CD4-positive, alpha-beta memory T cell (primary cell): ENCODE measurements at regions not wholly inside any gene's neighbourhood (a gene's known extent, or its start where the extent isn't known, plus 50 kb on each side); places are given as distances from the start of the nearest gene placed in this dataset.

ENCODE experiments used
- CTCF ChIA-PET: fragments of 350-600 bp; sonication (Branson Sonifier 250); formaldehyde crosslinking; loops from one replicate; lab custom pipeline; 2021; ENCODE audit warnings: inconsistent platforms; ENCODE audit not compliant: partially characterized antibody; lab: Charles Lee
- POLR2A ChIA-PET: fragments of 350-600 bp; sonication (Branson Sonifier 250); formaldehyde crosslinking; loops from one replicate; lab custom pipeline; 2021; ENCODE audit not compliant: partially characterized antibody; lab: Charles Lee
- DNase-seq, 5 donors: peaks; one replicate each; pipeline versions ENCODE4 v3.0.0 to v3.0.0-alpha.2; 2020 to 2022; ENCODE audit warnings: mixed read lengths in 1 of 5
- H3K27ac ChIP-seq: one replicate; pipeline ENCODE4 v1.7.0; 2013; ENCODE audit warnings: low read depth, low read length
- H3K27me3 ChIP-seq: 2 replicates; pipeline ENCODE4 v1.7.0; 2013; ENCODE audit warnings: mild to moderate bottlenecking, low read length, moderate library complexity; ENCODE audit not compliant: insufficient read depth
- H3K36me3 ChIP-seq: 2 replicates; pipeline ENCODE4 v1.7.0; 2013; ENCODE audit warnings: mild to moderate bottlenecking, low read length, moderate library complexity; ENCODE audit not compliant: insufficient read depth
- H3K4me1 ChIP-seq: 2 replicates; pipeline ENCODE4 v1.7.0; 2013; ENCODE audit warnings: mild to moderate bottlenecking, low read length, moderate library complexity; ENCODE audit not compliant: insufficient read depth
- H3K4me3 ChIP-seq, 2 donors: one replicate each; pipeline ENCODE4 v1.7.0; 2013; ENCODE audit warnings: low read length in 2 of 2, mild to moderate bottlenecking in 1 of 2
- H3K9me3 ChIP-seq, 2 donors: one replicate each; pipeline ENCODE4 v1.7.0; 2013; ENCODE audit warnings: low read length in 2 of 2, control low read depth in 1 of 2; ENCODE audit not compliant: control insufficient read depth in 1 of 2
- H3K27ac Mint-ChIP-seq, 7 donors: one replicate each; pipeline ENCODE4 v1.8.0; 2020 to 2021; ENCODE audit warnings: mixed read lengths in 7 of 7, mild to moderate bottlenecking in 6 of 7, inconsistent platforms in 3 of 7, moderate library complexity in 3 of 7
- H3K27me3 Mint-ChIP-seq, 2 donors: one replicate each; pipeline ENCODE4 v1.8.0; 2020 to 2021; ENCODE audit warnings: mixed read lengths in 2 of 2
- H3K36me3 Mint-ChIP-seq, 2 donors: one replicate each; pipeline ENCODE4 v1.8.0; 2020 to 2021; ENCODE audit warnings: mixed read lengths in 2 of 2, inconsistent platforms in 1 of 2, mild to moderate bottlenecking in 1 of 2
- H3K4me1 Mint-ChIP-seq, 4 donors: one replicate each; pipeline ENCODE4 v1.8.0; 2020 to 2021; ENCODE audit warnings: mixed read lengths in 4 of 4, mild to moderate bottlenecking in 1 of 4
- H3K4me3 Mint-ChIP-seq, 8 donors: one replicate each; pipeline ENCODE4 v1.8.0; 2020 to 2021; ENCODE audit warnings: mixed read lengths in 8 of 8, mild to moderate bottlenecking in 7 of 8, moderate library complexity in 6 of 8, inconsistent platforms in 3 of 8
- H3K9me3 Mint-ChIP-seq, 8 donors: one replicate each; pipeline ENCODE4 v1.8.0; 2020 to 2021; ENCODE audit warnings: mixed read lengths in 8 of 8, mild to moderate bottlenecking in 5 of 8, inconsistent platforms in 3 of 8, moderate library complexity in 1 of 8
- intact Hi-C: fragments of 100-400 bp; cut with micrococcal nuclease; formaldehyde crosslinking; loops from one replicate; pipeline ENCODE4 v1.15.1; 2023

DNA sequence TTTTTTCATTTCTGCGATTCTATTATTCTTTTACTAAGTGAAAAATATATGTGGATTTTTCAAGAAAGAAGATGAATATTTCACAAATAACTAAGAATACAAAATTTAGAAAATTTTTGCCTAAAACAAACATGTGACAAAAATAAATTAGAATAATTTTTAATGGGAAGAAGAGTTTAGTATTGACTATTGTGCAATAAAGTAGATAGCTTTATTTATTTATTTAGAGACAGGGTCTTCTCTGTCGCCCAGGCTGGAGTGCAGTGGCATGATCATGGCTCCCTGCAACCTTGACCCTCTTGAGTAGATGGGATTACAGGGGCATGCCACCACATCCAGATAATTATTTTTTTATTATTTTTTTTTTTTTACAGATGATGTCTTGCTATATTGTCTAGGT is 95.3 kb upstream of the PAQR3 start:
- DNase-seq, result no peak
- CTCF ChIA-PET, result no interaction called here

DNA sequence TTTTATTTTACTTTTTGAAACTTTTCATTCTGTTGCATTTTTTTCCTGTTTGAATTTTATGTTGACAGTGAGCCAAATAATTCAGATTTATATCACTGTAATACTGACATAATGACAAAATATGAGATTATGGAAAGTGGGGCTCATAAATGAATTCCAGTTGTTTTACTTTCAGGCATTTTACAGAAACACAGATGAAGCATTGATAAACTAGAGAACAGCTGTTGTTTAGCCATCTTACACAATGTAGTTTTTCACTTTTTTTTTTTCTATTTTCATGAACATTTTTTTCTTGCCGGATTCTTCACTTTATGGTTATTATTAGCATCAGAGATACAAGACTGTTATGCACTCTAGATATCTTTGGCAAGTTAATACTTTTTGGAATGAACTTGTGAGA is 91.7 kb upstream of the PAQR3 start:
- Histone ChIP-seq H3K4me3 (no peak overlapping the region), H3K27ac (no peak overlapping the region), H3K36me3 (no peaks in the 10 kb centered on the region), H3K9me3 (no peaks in the 10 kb centered on the region), H3K4me1 (no peaks in the 10 kb centered on the region), H3K27me3 (no peaks in the 10 kb centered on the region)
- Mint-ChIP-seq H3K27me3 (peaks cover 2 to 3% of the 10 kb centered on the region in 2 donors), H3K4me1 (no peaks in the 10 kb centered on the region), H3K36me3 (no peaks in the 10 kb centered on the region), H3K4me3 (no peak overlapping the region), H3K27ac (no peak overlapping the region), H3K9me3 (no peaks in the 10 kb centered on the region)
- intact Hi-C loops, result no loop called here
- ChIA-PET POLR2A (no interaction called here), CTCF (no interaction called here)
- no peak for DNase-seq

More for the DNA sequence above, 95.3 kb upstream of the PAQR3 start:
- peaks cover 2 to 3% of the 10 kb centered on the region in 2 donors for H3K27me3 Mint-ChIP-seq
- no peaks in the 10 kb centered on the region for H3K9me3 Mint-ChIP-seq
- POLR2A ChIA-PET, result no interaction called here
- no peaks in the 10 kb centered on the region for H3K4me1 Mint-ChIP-seq
- intact Hi-C loops, result no loop called here
- no peaks in the 10 kb centered on the region for H3K36me3 Mint-ChIP-seq
- Histone ChIP-seq H3K4me1 (no peaks in the 10 kb centered on the region), H3K36me3 (no peaks in the 10 kb centered on the region), H3K9me3 (no peaks in the 10 kb centered on the region), H3K4me3 (no peak overlapping the region), H3K27ac (no peak overlapping the region), H3K27me3 (no peaks in the 10 kb centered on the region)
- no peak overlapping the region for H3K4me3 Mint-ChIP-seq
- H3K27ac Mint-ChIP-seq, result no peak overlapping the region

DNA sequence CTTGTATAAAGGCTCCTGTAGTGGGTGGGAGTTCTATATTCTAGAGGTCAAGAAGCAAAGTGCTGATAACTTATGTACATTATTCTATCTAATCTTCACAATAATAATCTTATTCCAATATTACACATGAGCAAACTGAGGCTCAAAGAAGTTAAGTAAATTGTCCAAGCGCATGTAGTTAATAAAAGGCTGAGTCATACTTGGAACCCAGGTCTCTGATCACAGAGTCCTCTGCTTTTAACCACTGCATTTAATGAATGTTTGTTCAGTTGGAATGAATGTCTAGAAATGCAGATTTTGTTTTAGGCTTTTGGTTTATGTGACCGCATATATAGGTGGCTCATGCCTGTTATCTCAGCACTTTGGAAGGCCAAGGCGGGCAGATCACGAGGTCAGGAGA is 88.4 kb upstream of the PAQR3 start:
- H3K36me3 ChIP-seq, result no peaks in the 10 kb centered on the region
- CTCF ChIA-PET, result no interaction called here
- Mint-ChIP-seq H3K27ac (no peak overlapping the region), H3K27me3 (peaks cover 0 to 1% of the 10 kb centered on the region in 2 donors), H3K4me1 (no peaks in the 10 kb centered on the region), H3K36me3 (no peaks in the 10 kb centered on the region), H3K9me3 (no peaks in the 10 kb centered on the region), H3K4me3 (no peak overlapping the region)
- H3K9me3 ChIP-seq, result no peaks in the 10 kb centered on the region
- intact Hi-C loops, result no loop called here
- no peak overlapping the region for H3K27ac ChIP-seq
- POLR2A ChIA-PET, result no interaction called here
- H3K4me1 ChIP-seq, result no peaks in the 10 kb centered on the region
- H3K27me3 ChIP-seq, result no peaks in the 10 kb centered on the region
- no peak overlapping the region for H3K4me3 ChIP-seq
- no peak for DNase-seq

DNA sequence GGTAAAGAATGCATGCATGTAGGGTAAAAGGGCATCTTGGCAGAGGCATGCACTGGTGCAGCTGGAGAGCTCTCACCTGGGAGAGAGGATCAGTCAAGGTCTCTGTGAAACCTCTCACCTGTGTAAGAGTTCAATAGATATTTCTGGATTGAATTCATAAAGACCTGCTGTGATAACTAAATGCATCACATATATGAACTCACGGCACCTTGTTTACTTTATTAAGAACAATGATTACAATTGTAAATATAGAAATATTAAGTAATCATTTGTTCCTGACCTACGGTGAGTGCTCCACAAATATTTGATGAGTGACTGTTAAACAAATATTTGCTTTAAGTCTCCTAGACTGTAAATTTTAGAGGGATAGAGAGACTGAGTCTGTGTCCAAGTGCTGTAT is 85.9 kb upstream of the PAQR3 start:
- no peak overlapping the region for H3K27ac Mint-ChIP-seq
- ChIA-PET CTCF (no interaction called here), POLR2A (no interaction called here)
- no peaks in the 10 kb centered on the region for H3K36me3 ChIP-seq
- no peaks in the 10 kb centered on the region for H3K36me3 Mint-ChIP-seq
- no peak overlapping the region for H3K4me3 ChIP-seq
- peaks cover 0 to 1% of the 10 kb centered on the region in 2 donors for H3K27me3 Mint-ChIP-seq
- H3K4me1 ChIP-seq, result no peaks in the 10 kb centered on the region
- DNase-seq, result no peak
- H3K27me3 ChIP-seq, result no peaks in the 10 kb centered on the region
- H3K9me3 ChIP-seq, result no peaks in the 10 kb centered on the region
- H3K4me3 Mint-ChIP-seq, result no peak overlapping the region
- H3K27ac ChIP-seq, result no peak overlapping the region
- peaks cover 0 to 2% (median 0%) of the 10 kb centered on the region in 8 donors for H3K9me3 Mint-ChIP-seq
- no peaks in the 10 kb centered on the region for H3K4me1 Mint-ChIP-seq
- intact Hi-C loops, result no loop called here

DNA sequence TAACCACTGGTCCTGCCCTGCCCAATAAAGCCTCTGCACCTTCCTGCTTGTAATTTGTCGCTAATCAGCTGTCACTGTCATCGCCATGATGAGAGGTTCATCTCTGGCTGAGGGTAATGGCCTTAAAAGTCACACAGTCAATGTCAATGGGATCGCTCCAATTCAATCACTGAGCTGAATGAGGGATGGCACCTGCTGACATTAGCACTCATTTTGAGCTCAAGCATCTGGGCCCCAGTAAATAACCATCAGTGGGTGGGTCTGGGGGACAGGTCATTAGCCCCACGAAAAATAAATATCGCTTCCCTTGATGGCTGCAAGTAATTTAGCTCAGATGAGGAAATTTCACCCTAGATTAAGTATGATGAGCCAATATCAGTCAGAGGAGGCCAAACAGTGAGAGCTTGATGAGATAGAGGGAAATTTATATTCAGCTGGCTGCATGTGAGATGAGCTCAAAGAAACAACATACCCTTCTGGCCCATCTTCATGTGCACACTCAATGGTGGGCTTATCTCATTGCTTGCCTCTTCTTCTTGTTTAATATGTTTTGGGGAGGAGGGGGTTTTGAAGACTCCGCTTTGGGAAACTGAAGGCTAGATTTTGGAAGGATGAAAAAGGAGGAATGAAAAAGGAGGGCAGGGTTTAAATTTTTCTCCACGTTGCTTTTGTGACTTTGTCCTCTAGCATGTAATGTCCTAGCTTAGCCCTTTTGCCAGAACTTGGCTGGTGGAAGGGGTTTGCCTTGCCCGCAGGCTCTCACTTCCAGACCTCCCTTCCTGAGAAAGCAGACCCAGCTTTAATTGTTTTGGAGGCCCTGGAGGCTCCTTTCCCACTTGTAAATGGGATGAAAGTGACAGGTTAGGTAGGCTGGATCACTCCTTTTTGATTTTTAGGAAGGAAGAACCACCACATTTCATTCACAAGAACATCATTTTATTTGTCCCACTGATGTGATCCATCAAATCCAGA is 84.8 kb upstream of the PAQR3 start:
- Histone ChIP-seq H3K27me3 (no peaks in the 10 kb centered on the region), H3K4me3 (no peak overlapping the region), H3K36me3 (no peaks in the 10 kb centered on the region), H3K4me1 (no peaks in the 10 kb centered on the region), H3K27ac (no peak overlapping the region), H3K9me3 (no peaks in the 10 kb centered on the region)
- ChIA-PET CTCF (no interaction called here), POLR2A (no interaction called here)
- no peaks in the 10 kb centered on the region for H3K36me3 Mint-ChIP-seq
- no peaks in the 10 kb centered on the region for H3K4me1 Mint-ChIP-seq
- peaks cover 0 to 2% of the 10 kb centered on the region in 2 donors for H3K27me3 Mint-ChIP-seq
- DNase-seq, result no peak
- no peak overlapping the region for H3K27ac Mint-ChIP-seq
- intact Hi-C loops, result no loop called here
- peaks cover 0 to 2% (median under 1%) of the 10 kb centered on the region in 8 donors for H3K9me3 Mint-ChIP-seq
- no peak overlapping the region for H3K4me3 Mint-ChIP-seq

DNA sequence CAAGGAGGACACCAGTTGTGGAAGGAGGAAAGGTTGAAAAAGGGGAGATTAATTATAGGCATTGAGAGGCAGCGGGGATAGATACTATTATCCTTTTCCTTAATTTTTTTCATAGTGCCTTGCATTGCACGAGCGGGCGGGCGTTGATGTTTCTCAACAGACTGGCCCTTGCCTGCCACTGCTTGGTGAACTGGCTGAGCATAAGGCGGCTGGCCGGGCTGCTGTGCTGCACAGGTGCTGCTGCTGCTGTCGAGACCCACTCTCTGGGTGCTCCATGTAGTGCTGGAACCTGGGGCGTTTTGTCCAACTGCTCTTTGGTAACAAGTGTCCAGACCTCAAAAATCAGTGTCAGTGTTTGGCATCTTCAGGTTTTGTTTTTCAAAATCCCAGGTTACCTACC is 83.3 kb upstream of the PAQR3 start:
- POLR2A ChIA-PET, result no interaction called here

DNA sequence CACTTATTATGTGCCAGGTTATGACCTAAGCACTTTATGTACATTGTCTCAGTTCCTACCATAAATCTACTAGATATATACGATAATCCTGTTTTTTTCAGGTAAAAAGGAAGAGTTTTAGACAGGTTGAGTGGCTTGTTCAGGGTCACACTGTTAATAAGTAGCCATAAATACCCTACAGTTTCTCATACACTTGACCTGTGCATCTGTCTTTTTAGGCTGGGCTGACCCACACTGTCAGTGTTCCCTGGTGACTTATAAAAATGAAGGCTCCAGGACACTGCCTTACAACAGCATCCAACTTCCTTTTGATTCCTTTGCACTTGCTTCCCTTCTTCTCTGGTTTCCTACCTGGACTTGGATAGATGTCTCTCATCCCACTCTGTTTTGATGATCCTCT is 78.2 kb upstream of the PAQR3 start:
- peaks cover 1 to 2% of the 10 kb centered on the region in 2 donors for H3K27me3 Mint-ChIP-seq
- no peaks in the 10 kb centered on the region for H3K4me1 Mint-ChIP-seq
- CTCF ChIA-PET, result no interaction called here
- no peaks in the 10 kb centered on the region for H3K9me3 ChIP-seq
- H3K36me3 Mint-ChIP-seq, result no peaks in the 10 kb centered on the region
- H3K4me3 Mint-ChIP-seq, result no peak overlapping the region
- POLR2A ChIA-PET, result no interaction called here
- intact Hi-C loops, result no loop called here
- H3K9me3 Mint-ChIP-seq, result peaks cover 0 to 7% (median 2%) of the 10 kb centered on the region in 8 donors
- H3K4me3 ChIP-seq, result no peak overlapping the region
- H3K4me1 ChIP-seq, result no peaks in the 10 kb centered on the region
- H3K27ac Mint-ChIP-seq, result no peak overlapping the region
- DNase-seq, result no peak
- H3K36me3 ChIP-seq, result no peaks in the 10 kb centered on the region
- H3K27me3 ChIP-seq, result no peaks in the 10 kb centered on the region
- H3K27ac ChIP-seq, result no peak overlapping the region

More for the DNA sequence above, 83.3 kb upstream of the PAQR3 start:
- intact Hi-C loops, result no loop called here
- no peaks in the 10 kb centered on the region for H3K4me1 ChIP-seq
- no peaks in the 10 kb centered on the region for H3K36me3 ChIP-seq
- H3K9me3 ChIP-seq, result no peaks in the 10 kb centered on the region
- H3K4me3 Mint-ChIP-seq, result no peak overlapping the region
- no peaks in the 10 kb centered on the region for H3K36me3 Mint-ChIP-seq
- no peak overlapping the region for H3K27ac Mint-ChIP-seq
- H3K27ac ChIP-seq, result no peak overlapping the region
- no peak for DNase-seq
- H3K27me3 Mint-ChIP-seq, result peaks cover 1 to 3% of the 10 kb centered on the region in 2 donors
- H3K9me3 Mint-ChIP-seq, result peaks cover 0 to 6% (median 2%) of the 10 kb centered on the region in 8 donors
- no peak overlapping the region for H3K4me3 ChIP-seq
- H3K4me1 Mint-ChIP-seq, result no peaks in the 10 kb centered on the region
- no peaks in the 10 kb centered on the region for H3K27me3 ChIP-seq
- CTCF ChIA-PET, result no interaction called here
